HCT116 (cell line): ENCODE measurements at regions not wholly inside any gene's neighbourhood (a gene's known extent, or its start where the extent isn't known, plus 50 kb on each side); places are given as distances from the start of the nearest gene placed in this dataset.

Source experiments
- EZH2 ChIP-seq: fragments of 200-600 bp; sonication (generic); IDR thresholded peaks from 2 replicates; pipeline ENCODE4 v1.6.1; 2017; ENCODE audit warnings: antibody characterized with exemption, mixed run types
- EZH2phosphoT487 ChIP-seq: fragments of 200-600 bp; IDR thresholded peaks from 2 replicates; pipeline ENCODE4 v1.6.1; 2018; ENCODE audit warnings: antibody characterized with exemption, borderline replicate concordance
- POLR2A ChIP-seq: IDR thresholded peaks from 2 replicates; pipeline ENCODE4 v1.7.0; 2011; ENCODE audit warnings: borderline replicate concordance; ENCODE audit not compliant: insufficient read depth, insufficient read length; ENCODE audit errors: extremely low read depth
- POLR2AphosphoS5 ChIP-seq: IDR thresholded peaks from 2 replicates; pipeline ENCODE4 v1.6.1; 2011; ENCODE audit warnings: mild to moderate bottlenecking, low read depth, low read length, moderate library complexity

DNA sequence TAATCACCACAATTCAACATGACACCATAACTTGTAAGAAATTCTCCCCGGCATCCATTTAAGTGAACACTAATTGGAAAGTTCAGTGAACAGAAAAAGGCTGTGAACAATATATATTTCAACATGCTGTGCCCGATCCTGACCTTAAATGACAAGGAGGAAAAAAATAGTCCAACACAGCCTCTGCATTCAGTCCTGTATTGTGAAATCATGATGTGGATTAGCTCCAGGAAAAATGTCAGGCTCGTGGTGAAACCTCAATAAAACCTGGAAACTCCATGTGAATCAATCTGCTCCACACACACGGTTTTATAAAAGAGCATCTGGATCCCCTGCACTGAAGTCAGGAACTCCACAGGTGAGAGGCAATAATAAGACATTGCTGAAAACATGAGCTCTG lies 145.4 kb upstream of the SPOPL start:
- TF ChIP-seq EZH2phosphoT487 (no peak), POLR2AphosphoS5 (no peak), POLR2A (no peak), EZH2 (no peak)
